Activated CD4-positive, alpha-beta T cell treated with anti-CD3 and anti-CD28 coated beads, Interleukin-2, Interleukin-4, amounts not matched to agents 100 ng/mL and 50 ng/mL, durations not matched to agents 16 hours and 8 hours (primary cell): ENCODE measurements at regions not wholly inside any gene's neighbourhood (a gene's known extent, or its start where the extent isn't known, plus 50 kb on each side); places are given as distances from the start of the nearest gene placed in this dataset.
A peak's percentile ranks its signal among the peaks of the same experiment; 100 is the strongest.

Experiments
- DNase-seq: peaks from one replicate; pipeline ENCODE4 v3.0.0-alpha.2; 2020; ENCODE audit warnings: low spot score

DNA sequence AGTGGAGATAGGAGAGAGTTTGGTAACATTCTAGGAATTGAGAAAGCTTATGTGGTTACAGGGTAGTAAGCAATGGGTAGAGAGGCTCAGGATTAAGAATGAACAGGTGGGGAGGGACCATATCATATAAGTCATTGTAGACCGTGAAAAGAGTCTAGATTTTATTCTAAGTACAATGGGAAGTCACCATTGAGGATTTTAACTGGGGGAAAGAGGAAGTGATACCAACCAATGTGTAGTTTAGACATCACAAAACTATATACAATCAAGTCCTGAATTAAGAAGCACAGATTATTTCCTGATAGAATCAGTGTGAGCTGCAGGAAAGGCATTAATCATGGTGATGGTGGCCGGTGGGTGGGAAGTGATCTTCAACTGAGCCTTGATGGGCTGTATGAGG lies 178.3 kb upstream of the ZIC3 start:
- no peak for DNase-seq

DNA sequence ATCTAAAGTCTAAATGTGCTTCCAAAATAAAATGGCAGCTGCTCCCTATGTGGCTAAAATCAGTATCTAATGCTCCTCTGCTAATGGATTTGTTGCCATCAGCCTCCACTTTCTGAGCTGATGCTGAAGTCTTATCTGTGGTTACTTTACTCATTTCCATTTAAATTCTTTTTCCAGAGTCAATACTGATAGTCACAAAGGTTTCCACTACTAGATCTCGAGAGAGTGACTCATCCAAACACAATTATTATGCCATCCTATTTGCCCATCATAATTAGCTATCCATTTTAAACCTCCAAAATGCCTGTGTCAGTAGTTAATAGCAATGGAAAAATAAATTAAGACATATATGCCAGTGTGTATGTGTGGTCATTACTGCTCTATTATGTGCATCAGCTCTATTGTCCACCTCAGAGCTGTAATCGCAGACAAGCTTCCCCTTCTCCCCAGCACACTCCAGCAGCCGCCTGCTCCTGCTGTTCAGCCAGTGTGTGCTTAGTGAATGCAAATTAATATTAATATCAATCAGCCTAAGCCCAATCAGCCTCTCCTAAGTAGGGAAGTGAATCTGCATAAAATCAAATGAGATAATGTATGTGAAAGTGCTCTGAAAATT lies 199.8 kb upstream of the ZIC3 start:
- DNase-seq, result no peak

DNA sequence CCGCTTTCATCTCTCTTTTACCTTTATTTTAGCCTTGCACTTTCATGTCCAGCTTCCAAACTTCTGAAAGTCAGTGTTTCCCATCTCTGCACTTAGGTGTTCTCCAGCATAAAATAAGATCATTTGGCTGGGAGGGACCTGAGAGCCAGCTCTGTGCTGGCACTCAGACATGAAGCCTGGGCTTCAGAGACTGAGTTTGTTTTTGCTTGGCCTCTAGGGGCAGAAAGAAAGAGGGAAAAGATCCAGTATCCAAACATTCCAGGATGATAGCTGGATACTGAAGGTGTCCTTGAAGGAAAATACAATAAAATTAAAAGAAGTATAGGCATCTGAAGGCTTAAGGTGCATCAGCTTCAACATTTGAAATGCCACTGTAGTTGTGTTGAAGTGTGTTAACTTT lies 202.4 kb upstream of the ZIC3 start:
- DNase-seq, result no peak

DNA sequence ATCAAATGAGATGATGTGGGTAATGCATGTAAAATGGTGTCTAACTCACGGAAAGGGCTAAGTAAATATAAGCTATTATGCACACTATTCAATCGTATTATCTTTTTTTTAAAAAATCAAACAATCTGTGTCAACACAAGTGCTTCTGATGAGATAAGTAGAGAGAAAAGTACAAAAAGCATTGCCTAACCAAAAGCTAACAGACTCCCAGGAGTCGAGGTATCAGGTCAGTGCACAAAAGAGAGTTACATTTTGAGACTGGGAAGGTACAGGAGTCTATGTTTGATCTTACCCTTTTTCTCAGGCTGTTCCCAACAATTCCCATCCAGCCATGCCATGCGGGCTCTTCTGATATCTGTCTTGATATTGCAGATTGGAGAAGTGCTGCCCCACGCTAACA lies 203.3 kb upstream of the ZIC3 start:
- no peak for DNase-seq

DNA sequence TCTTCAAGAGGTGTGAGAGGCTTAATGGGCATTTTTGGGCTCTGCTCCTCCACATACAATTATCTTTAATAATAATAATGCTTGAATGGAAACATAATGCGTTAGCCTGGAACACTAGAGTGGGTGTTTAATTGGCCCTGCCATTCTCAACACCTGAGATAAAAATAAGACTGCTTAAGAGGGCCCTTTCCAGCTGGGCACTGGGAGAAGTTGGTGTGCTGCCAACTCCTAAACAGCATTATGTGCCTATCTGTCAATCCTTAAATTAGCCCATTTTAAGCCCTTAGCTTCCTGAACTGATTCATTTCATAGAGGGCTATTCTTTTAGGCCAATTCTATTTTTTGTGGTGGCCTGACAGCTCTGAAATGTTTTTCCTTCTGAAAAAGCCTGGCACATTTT lies 211.1 kb upstream of the ZIC3 start:
- DNase-seq, result no peak

DNA sequence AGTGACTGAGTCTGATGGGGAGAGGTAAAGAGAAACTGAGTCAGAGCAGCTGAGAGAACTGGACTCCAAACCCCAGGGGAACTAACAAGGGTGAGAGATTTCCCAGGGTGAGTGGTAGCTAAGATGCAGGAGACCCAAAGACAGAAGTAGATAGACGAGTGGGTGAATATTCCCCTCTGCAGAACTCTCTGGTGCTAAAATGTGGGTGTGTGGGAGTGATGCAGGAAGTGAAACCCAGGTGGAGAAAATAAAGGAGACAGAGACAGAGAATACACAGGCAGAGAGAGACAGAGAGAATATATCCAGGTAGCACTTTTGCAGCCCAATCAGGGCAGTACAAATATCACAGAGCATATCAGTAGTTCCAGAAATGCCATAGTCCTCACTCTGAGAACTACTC lies 212.5 kb upstream of the ZIC3 start:
- no peak for DNase-seq

DNA sequence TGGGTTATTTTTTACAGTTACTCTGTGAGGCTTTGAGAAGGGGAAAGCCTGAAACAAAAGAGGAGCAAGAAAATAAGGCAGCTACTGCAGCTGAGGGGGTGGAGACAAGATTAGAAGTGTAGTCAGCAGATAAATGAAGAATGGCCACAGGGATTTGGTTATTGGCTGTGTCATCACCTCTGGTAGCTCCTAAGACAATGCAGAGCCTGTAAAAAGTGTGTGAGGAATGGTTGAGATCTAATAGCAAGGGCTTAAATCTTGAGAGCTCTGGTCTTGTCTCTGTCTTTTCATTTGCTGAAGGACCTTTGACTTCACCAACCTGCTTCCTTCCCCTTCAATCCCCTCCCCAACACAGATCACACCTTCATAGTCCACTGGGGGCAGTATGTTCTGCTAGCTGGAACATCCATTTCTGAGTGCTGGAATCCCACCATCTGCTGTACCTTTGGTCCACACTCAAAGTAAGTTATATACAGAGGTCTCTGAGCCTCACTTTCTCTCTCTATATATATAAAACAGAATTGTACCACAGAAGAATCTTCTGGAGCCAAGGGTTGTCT lies 213.7 kb upstream of the ZIC3 start:
- no peak for DNase-seq

DNA sequence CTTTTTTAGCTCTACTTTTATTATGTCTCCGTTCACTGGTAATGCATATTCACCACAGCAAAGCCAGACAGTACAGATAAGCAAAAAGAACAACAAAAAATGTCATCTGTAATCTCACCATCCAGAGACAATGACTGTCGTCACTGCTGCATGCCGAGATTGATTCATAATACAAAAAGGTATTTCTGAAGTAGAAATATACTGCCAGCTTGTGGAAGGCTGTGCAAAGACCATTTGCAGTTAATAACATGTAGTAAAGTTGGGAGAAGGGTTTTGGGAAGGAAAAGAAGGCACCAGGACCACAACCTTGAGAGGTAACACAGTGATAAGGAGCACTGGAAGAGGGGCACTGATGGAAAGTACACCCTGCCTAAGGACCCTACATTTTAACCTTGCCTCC lies 223.0 kb upstream of the ZIC3 start:
- DNase-seq, result no peak

DNA sequence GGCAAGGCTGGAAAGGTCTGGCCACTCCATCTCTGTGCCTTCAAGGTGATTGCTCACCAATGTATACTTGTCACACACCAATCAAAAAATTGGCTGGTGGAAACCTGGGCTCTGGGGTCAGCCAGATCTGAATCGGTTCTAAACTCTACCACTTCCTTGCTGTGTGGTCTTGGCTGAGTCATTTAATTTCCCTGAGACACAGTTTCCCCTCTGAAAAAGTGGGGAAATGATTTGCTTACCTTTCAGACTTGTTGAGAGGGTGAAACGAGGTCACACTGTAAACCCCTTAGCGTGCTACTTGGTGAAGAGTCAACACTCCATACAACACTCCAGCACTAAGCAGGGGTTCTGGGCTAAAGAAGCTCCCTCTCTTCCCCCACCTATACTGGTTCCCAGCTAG lies 252.3 kb upstream of the ZIC3 start:
- peak; percentile 32 for DNase-seq

DNA sequence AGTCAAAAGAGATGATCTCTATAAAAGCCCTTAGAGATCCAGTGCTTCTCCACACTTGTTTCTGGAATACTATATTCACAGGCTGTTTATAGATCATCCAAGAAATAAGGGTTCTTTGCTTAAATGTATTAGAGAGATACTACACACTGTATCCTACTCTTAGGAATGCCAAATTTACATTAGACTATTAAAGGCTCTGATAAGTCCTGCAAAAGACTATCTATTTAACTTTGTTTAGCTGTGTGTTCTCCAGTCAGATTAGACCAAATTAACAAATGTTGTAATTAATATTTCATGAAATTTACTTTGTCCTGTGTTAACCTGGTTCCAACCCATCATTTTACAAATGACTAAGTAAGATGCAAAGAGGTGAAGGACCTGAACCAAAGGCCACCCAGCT lies 260.5 kb upstream of the ZIC3 start:
- DNase-seq, result no peak

DNA sequence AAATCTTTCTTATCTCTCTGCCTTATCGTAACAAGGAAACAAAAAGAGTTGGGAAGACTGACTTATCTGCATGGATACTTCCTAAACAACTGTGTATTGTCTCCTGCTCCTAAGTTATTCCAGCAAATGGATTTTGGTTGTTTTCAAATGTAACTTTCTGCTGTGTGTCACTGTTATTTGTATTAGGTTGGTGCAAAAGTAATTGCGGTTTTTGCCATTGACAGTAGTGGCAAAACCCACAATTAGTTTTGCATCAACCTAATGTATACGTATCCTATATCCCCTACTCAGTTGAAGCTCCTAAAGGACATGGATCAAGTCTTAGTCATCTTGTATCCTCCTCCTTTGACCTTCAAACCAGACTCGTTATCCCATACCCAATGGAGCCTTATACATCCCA lies 263.4 kb upstream of the GPR101 start:
- DNase-seq, result no peak

DNA sequence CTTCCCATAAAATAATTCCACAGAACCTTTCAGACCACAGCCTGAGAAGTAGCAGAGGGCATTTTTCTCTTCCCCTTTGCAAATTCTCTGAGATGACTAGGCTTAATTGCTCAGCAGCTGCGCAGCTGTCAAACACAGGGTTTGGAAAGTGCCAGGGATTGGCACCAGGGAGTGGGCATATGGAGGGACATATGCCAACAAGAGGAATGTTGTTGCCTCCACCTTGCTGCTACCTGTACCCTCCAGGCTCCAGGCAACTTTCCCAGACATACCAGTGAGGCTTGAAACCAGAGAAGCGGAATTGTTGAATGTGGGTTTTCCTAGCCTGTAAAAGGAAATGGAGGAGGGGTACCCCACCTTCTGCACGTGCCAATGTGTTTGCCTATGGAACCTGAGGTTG lies 256.2 kb upstream of the GPR101 start:
- no peak for DNase-seq

DNA sequence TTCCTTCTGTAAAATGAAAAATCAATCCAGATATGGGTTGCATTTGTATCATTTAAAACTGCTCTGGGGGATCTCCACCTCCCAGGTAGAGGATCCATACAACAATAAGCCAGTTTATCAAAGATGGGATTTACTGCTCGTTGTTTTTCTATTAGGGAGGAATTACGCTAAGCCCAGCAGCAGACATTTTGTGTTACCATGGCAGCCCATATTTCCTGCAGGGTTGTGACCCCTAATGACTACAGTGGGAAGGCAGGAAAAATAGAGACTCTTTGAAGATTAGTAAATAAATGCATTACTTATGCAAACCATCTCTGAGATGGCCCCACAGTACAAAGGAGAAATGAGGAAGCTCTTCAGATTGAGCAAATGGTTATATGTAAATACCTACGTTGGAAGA lies 253.4 kb upstream of the GPR101 start:
- DNase-seq, result no peak

DNA sequence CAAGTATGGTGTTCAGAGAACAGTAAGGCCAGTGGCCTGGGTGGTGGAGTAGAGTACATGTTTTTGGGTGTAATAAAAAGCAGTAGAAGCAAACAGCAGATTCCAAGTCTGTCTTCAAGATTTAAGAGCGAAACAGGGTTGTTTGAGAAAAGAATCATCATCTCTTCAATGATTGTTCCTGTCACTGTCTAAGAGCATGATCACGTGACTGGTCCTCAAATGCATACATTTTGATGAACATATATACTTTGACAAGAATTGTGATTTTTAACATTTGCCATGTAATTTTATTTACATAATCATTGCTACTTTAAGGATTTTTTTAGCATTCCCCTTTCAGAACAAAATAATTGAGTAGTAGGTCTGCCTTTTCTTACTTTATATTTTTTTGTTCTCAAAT lies 252.6 kb upstream of the GPR101 start:
- no peak for DNase-seq

DNA sequence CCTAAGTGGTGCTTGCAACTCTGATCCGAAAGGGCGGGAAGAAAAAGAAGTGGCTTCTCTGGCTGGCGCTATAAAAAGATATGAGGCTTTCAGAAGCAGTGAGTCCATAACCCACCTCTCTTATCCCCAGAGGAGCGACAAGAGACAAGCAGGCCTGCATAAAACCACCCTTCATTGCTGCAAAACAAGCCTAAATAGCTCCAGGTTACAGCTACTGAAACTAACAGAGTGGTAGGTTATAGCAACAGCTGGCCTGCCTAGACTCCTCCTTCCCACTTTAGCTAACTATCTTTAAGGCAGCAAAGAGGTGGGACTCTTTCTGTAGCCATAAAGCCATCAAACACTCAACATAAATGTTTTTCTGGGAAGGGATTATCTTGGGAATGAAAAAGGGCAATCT lies 245.0 kb upstream of the GPR101 start:
- DNase-seq, result no peak

DNA sequence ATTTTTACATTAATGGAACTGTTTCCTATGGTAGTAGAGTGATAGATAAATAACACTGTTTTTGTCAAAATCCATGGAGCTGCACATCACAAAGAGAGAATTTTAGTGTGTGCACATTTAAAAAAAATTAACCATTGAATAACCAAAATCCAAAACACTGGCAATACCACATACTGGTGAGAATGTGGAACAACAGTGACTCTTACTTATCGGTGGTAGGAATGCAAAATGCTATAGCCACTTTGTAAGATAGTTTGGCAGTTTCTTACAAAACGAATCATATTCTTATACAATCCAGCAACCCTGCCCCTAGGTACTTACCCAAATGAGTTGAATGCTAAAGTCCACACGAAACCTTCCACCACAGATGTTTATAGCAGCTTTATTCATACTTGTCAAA lies 229.6 kb upstream of the GPR101 start:
- DNase-seq, result no peak

DNA sequence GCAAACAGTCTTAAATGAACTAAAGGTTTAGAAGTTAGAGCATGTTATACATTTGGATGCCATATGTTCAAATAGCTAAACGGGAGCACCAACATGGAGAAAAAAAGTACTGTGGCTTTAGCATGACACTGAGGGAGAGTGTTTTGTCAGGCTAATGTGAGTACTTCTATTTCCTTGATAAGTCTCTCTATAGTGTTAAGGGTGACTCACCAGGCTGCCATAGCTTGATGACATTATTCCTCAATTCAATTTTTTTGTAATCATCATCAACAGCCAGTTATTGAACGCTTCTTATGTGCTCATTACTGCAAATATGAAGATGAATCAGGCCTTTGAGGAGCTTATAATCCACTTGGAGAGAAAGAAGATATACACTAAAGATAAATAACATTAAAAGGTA lies 211.4 kb upstream of the GPR101 start:
- DNase-seq, result no peak

DNA sequence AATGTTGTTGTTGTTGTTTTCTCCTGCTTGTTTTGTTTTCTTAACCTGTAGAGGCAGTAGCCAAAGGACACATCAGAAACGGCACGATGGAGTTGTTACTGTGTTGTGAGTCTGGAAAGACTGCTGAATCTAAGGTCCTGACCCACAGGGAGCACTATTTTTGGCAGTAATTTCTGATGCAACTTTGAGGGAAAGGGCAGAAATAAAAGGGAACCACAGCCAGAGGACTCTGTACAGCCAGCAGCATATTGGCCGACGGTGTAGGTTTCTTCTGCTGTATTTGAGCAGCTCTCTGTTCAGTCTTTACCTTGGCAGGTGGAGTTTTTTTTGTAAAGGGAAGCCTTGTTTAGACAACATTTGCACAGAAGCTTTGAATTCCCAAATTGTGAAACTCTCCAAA lies 203.0 kb upstream of the GPR101 start:
- no peak for DNase-seq

DNA sequence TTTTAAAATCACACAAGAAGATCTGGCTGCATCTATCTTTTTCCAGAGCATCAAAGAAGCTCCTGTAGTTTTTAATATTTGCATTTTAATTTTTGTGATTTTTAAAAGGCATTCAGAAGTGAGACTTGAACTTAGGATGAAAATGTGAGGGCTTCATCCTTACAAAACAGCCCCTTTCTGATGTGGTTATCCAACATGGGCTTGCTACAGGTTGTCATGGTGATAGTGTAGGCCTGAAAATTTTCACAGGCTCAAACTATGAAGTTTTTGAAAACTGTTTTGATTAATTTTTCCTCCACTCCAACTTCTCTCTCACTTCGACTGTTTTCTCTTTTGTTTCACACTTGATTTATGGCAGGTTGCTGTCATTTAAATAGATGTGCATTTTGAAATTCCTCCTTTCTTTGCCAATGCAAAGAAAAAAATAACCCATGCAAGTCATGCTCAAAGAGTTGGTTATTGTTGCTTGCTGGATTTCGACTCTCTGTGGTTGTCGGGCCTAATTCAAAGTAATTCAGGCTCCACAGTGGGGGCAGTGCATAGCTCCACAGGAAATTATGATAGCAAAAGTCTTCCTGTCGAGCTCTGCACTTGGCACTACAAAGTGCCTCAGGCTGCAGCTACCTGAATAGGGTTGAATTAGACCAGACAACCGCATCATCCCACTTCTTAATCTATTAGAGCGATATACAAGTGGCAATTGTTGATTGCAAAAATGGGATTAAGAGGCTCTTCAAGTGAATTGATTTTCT lies 201.0 kb upstream of the GPR101 start:
- DNase-seq, result no peak

DNA sequence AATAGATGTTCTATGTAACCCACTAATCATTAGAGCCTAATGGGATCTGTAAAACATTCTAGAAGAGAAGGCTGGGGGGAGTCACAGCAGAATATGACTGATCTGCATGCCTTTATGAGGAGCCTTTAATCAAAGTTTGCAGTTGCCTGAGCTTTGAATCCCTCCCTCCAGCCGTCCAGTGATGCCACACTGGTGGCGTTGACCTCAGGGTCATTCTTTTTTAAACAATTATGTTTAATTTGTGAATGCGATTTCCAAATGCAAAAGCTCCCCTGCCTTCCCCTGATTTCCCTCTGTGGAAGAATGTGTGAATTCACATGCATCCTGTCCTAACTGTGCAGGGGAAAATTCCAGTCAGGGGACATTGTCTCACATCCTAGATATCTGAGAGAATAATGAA lies 199.7 kb upstream of the GPR101 start:
- DNase-seq, result no peak

DNA sequence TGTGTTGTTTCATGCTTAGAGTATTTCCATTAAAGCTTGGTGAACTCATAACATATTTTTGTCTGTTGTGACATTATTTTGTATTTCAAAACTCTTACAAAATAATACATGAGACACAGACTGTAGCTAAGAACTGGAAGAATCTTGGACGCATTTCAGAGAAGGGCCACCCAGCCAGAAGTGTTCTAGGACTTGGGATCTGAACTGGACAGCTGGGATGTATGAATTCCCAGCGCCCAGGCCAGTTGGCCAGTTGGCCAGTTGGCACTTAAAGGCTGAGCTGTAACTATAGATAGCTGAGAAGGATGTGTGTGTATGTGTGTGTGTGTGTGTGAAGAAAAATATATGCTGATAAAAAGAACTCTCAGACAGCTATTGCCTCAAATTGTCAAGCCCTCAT lies 193.4 kb upstream of the GPR101 start:
- DNase-seq, result no peak

DNA sequence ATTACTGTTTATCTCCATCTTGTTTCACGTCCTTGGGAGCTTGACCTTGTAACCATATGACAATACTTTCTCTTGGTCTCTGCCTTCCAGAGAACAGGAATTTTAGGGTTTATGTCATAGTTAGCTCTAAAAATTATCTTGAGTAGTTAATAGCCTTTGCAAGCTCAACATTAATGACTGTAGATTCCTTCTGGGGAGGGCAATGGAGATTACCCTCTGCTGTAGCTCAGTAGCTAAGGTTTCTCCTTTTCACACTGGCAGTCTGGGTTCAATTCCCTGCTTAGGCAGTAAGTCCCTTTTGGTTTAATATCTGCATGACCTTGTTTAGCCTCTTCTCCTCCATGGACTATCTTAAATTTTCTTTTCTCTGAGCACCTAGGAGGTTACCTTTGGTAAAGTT lies 181.7 kb upstream of the GPR101 start:
- DNase-seq, result no peak

DNA sequence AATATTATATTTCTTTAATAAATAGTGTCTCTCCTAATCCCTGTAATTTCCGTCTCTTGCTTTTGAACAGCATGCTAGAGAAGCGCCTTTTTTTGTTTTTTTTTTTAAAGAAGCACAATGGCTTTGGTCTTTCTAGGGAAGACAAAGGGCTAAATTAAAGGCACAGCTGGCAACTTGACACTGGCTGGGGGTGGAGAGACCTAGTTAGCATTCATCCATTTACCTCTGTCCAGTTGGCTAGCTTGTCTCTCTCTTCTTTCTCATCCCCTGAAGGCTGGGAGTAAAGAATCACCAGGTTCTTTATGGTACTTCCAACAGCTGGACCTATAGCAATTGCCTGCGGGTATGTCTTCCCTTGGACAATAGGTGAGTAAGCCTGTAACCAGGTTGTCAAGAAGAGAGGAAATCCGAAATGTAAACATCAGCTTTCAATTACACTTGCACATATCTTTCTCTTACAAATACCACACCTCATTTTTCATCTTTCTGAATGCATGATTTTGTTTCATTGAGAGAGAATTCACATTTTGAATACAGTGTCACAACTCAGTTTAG lies 178.4 kb upstream of the GPR101 start:
- DNase-seq, result no peak

DNA sequence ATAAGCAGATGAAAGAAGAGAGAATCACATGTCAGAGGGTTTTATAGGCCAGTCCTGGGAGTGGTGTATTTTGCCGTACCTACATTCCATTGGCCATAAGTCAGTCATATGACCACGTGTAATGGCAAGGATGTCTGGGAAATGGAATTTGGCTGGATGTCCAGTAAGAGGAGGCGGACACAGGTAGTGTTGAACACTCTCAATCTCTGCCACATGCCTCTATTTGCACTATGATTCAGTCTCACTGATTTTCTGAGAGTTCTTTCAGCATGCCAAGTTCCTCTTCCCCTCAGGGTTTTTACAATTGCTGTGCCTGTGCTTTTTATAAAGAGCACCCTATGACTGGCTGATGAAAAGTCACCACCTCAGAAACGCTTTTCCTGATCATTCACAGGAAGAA lies 164.2 kb upstream of the GPR101 start:
- DNase-seq, result no peak
